T-helper 9 cell (primary cell): ENCODE measurements at regions not wholly inside any gene's neighbourhood (a gene's known extent, or its start where the extent isn't known, plus 50 kb on each side); places are given as distances from the start of the nearest gene placed in this dataset.

Experiments used
- DNase-seq: peaks from one replicate; pipeline ENCODE4 v3.0.0-alpha.2; 2020

DNA sequence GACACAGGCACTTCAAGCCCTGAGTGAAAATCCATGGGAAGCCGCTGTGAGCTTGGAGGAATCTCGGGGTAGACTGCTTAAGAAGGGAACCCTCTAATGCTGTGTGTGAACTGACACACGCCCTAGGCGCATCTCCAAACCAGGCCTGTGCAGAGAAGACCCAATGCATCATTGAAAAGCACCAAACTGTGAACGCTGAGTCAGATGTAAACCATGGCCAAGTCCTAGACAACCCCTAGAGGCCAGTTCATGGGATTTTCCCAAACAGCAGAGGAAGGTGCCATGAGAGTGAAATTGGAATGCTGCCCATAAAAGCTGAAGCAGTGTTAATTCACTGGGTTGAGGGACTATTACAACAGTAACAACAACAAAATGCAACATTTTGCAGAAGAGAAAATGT, 296.5 kb downstream of the SMOC2 start:
- DNase-seq: no peak

DNA sequence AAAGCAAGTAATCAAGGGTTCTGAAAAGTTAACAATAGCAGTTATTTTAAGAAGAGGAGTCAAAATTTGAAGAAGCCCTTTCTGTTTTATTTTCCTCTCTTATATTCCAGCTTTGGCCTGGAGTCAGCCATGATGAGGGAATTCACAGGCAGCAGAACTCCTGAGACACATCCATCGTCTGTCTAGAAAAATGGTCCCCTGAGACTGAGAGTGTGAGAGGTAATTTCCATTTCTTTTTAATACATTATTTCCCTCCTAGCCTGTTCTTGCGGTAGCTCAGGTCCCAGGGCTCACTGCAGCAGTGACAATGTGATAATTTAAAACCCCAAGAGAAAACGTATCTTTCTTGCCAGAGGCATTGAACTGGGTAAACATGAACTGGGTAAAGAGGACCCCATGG, 296.0 kb downstream of the SMOC2 start:
- DNase-seq: no peak

DNA sequence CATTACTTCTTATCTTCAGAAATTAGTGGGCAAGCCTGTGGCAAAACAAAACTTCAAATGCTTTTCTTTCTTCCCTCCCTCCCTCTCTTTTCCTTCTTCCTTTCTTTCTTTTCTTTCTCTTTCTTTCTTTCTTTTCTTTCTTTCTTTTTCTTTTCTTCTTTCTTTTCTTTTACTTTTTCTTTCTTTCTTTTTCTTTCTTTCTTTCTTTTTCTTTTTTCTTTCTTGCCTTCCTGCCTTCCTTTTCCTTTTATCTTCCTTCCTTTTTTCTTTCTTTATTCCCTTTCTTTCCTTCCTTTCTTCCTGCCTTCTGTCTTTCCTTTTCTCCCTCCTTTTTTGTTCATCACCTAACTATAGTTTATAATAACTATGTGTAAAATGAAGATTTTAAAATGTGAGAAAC, 295.1 kb downstream of the SMOC2 start:
- no peak for DNase-seq

DNA sequence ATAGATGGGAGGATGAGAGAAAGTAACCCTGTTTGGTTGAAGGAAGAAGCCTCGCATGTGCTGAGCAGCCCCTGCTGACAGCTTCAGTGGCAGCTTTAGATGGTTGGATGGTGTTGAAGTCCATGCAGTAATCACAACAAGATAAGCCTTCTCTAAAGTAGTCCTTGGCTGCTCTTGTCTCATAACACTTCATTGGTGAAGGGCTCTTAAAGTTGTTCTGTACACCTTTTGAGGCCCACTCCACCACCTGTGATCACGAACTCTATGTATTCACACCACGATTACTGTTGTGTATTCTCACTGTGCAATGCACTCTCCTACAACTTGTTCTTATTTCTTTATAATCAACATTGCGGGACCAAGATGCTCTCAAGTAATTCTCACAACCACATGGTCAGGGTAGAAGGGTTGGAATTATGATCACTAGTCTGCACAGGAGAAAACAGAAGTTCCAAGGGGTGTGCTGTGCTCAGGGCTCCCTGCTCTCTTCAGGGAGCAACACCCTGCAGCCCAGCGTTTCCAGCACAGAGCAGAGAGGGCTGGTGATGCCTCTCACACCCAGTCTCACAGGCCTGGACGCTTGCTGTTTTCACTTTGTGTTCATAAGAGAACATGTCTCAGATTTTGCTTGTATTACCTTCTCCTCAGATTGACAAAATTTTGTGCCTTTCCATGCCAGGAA, 294.4 kb downstream of the SMOC2 start:
- no peak for DNase-seq

DNA sequence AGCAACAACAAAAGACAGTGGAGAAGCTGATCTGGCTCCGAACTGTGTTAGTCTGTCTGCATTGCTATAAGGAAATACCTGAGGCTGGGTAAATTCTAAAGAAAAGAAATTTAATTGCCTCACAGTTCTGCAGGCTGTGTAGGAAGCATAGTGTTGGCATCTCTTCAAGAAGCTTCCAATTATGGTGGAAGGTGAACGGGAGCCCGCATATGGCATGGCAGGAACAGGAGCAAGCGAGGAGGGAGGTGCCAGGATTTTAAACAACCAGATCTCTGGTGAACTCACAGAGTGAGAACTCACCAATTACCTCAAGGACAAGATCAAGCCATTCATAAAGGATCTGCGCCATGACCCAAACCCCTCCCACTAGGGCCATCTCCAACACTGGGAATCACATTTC, 293.5 kb downstream of the SMOC2 start:
- no peak for DNase-seq

DNA sequence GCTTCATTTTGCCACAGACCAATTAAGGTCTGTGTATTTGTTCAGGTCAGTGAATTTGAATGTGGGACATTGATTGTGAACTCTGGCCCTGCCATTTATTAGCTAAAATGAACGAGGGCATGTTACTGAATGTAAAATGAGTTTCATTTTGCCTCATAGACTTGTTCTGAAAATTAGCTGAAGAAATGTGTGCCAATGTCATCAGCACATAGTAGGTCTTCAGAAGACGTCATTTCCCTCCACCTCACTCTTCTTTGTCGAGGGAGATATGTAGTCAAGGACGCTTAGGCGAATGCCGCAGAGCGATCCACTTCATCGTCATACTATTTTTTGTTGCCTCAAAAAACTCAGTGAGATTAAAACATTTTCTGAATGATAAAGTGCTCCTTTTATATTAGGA, 291.7 kb downstream of the SMOC2 start:
- DNase-seq: no peak

DNA sequence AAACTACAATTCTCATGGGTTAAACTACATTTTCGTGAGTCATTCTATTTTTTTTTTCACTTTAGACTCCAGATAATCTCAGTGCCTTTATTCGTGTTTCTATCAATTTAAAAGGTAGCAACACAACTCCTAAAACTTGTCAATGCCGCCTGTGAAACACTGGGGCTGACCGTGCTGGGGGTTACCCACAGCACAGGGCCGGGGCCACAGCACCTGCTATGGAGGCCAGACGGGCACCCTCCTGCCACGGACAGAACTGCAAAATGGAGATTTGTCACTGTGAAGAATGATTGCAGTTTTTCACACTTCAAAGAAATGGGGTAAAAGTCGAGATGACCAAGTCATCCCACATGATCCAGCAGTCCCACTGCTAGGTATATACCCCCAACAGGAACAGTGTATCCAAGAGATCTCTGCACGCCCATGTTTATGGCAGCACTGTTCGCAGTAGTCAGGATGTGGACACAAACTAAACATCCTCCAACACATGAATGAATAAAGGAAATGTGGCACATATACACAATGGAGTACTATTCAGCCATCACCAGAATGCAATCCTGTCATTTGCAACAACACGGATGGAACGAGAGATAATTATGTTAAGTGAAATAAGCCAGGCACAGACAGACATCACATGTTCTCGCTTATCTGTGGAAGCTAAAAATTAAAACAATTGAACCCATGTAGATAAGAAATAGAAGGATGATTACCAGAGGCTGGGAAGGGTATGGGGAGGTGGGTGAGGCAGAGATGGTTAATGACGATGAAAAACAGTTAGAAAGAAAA, 290.1 kb downstream of the SMOC2 start:
- DNase-seq: no peak

DNA sequence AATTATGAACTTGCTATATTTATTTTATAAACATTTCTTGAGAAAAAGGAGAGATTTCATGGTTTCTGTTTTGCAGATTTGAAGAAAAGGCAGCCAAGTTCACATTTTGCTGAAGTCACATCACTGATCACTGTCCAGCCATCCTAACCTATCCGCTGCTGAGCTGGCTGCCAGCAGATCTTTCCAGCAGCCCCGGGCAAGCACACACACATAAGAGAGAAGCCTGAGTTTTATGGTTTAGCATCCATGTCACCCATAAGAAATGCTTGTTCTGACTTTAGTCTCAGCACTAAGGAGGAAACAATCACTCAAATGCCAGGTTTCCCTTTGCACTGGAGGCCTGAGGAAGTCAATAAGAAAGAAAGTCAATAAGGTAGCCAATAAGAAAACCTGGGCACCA, 287.1 kb downstream of the SMOC2 start:
- DNase-seq: no peak

DNA sequence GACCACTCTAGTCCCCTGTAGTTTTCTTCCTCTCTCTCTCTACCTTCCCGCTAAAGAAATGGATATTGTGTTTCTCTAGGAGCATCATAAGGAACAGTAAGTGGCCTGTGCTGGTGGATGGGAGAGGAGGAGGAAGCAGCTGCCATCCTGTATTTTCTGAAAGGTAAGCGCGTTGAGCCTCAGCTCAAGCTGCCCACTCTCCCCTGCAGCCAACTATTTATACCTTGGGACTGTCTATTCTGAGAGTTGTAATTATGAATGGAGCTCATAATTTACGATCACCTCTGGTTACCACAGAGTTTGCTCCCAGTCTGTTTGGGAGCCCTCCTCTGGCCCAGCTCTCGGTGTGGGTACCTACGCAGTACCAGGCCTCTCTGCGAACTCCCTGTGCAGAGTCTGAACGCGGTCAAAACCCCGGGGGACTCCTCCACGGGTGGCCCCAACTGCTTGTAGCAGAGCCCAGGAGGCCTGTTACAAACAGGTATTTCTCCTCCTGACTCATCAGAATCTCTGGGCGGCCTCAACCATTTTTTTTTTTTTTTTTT, 285.4 kb downstream of the SMOC2 start:
- DNase-seq: no peak

DNA sequence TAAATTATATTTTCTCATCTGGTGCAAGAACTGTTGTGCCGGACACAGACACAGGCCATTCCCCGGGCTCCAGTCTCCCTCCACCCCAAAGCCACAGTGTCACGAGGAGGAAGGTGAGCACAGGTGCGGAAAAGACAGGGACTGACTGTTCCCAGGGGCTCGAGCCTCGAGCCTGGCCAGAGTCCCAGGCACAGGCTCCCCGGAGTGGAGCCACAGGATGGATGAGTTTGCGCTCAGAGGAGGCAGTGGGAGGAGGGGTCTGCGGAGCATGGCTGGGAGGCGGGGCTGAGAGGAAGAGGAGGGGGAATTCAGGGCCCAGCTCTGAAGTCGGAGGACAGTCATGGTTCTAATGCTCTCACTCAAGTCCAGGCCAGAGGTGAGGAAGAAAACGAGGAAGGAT, 284.8 kb downstream of the SMOC2 start:
- DNase-seq: no peak

DNA sequence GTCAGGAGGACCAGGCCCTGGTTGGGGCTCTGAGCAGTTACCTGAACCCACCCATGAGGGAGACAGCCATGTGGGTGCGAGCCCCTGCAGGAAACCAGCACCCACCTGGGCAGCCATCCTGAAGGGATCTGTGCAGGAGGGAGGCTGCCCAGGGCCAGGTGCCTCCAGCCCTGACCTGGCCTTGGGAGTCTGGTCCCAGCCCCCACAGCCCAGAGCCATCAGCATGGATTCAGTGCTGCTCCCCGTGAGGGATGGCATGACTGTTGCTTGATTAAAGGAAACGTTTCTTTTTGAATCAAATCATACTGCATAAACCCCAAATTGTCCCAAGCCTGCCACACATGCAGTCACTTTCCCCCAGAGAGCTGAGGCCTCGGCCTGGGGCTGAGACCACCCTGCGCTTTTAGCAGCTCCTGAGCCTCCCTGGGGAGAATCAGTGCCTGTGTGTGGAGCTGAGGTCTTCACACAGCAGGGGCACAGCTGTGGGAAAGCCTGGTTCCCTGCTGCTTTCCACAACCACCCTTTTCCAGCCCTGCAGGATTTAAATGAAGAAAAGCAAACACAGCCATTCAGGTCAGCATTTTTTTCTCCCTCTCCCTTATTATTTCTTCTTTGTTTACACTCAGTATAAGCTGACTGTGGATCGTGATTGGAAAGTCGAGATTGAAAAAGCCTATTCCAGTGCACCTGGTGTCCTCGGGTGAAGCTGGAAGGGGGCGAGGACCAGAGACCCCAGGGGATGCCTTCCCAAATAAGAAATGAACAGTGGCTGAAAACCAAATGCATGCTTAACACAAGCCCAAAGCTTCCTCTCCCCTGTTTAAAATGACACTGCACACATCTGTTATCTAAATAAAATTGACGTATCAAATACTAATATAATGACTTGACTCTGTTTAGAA, 283.9 kb downstream of the SMOC2 start:
- no peak for DNase-seq

DNA sequence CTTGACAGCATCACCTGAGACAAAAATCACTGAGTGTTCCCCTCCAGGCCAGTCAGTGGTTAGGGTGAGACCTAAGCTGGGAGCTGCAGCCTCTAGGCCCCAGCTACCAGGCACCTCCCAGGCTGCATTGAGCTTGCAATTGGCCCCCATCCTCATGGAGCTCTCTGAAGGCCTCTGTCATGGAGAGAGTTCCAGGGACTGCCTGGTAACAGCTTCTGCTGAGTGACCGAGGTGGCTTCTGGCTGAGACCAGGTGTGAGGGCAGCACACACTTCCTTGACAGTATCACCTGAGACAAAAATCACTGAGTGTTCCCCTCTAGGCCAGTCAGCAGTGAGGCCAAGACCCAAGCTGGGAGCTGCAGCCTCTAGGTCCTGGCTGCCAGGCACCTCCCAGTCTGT, 283.0 kb downstream of the SMOC2 start:
- no peak for DNase-seq

DNA sequence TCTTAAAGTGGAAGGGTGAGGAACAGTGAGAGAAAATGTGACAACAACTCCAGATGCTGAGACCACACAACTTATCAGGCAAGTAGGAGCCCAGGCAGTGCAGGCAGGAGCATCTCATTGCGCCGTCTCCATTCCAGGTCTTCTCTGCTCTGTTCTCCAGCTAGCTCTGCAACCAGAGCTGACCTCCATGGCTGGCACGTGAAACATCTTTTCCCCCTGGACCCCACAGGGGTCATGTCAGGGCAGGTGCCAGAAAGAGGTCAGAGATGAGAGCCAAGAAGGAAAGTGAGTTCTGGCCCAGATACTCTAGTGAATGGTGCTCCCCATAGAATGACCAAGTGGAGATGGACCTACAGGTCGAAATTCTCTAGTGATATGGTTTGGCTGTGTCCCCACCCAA, 281.4 kb downstream of the SMOC2 start:
- DNase-seq: no peak

DNA sequence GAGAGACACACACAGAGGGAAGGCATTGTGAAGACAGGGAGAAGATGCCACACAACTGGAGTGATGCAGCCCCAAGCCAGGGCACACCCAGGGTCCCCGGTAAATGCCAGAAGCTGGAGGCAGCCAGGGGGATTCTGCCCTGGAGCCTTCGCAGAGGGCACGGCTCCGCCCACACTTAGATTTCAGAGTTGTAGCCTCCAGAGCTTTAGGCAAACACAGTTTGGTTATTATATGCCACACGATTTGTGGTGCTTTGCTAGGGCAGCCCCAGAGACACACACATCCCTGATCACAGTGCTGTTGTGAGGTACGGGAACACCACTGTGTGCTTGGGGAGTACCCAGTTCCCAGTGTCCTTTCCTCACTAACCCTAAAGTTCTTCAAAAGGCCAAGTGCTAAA, 280.6 kb downstream of the SMOC2 start:
- no peak for DNase-seq

DNA sequence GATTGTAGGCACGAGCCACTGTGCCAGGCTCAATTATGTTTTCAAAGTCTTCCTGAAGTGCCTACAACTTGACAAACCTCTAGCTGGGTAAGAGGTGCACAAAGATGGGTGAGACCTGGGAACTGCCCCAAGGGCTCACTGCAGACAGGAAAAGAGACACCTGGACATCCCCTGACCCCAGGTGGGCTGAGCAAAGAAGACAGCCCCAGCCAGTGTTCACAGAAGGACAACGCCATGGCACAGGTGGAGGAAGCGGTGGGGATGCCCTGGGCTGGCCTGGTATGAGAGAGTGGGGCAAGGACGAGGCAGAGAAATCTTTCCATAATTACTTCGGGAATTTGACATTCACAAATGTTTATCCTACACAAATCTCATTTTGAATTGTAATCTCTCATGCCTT, 278.9 kb downstream of the SMOC2 start:
- DNase-seq: no peak

DNA sequence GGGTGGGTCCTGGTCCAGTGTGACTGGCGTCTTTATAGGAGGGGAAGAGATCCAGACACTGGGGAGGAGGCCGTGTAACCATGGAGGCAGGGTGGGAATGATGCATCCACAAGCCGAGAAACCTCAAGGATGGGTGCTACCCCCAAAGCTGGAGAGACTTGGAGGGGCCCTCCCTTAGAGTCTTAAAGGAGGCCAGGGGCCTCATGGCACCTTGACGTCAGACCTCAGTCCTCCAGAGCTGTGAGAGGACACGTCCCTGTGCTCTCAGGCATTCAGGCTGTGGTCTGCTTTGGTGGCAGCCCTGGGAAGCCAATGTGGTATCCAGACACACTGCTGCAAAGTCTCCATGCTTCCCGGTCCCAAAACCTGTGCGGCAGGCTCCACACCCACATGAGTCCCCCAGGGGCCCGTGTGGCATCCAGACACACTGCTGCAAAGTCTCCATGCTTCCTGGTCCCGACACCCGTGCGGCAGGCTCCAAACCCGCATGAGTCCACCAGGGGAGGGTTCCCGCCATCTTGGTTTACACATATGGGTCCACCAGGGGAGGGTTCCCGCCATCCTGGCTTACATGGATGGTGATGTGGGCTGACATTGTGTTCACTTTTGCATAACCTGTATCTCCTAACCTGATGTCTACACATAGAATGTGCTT, 278.0 kb downstream of the SMOC2 start:
- no peak for DNase-seq
